Neural cell (in vitro differentiated cells): ENCODE measurements at regions not wholly inside any gene's neighbourhood (a gene's known extent, or its start where the extent isn't known, plus 50 kb on each side); places are given as distances from the start of the nearest gene placed in this dataset.

ENCODE experiments used
- H2AFZ ChIP-seq: fragments of 200-600, 300-800 bp; sonication (generic), shearing (Covaris generic); 2 replicates; pipeline ENCODE4 v1.6.0; 2014; ENCODE audit warnings: low read depth, mild to moderate bottlenecking, antibody characterized with exemption, low read length, moderate library complexity
- H3F3A ChIP-seq: fragments of 200-600 bp; shearing (Covaris generic); 2 replicates; pipeline ENCODE4 v1.6.1; 2016; ENCODE audit warnings: mild to moderate bottlenecking, moderate library complexity, mixed read lengths, antibody characterized with exemption, low read length; ENCODE audit not compliant: insufficient read depth, poor library complexity, severe bottlenecking
- H3K27ac ChIP-seq: fragments of 200-600, 300-800 bp; sonication (generic), shearing (Covaris generic); 2 replicates; pipeline ENCODE4 v1.5.1; 2014; ENCODE audit warnings: mild to moderate bottlenecking, low read length, moderate library complexity
- H3K27me3 ChIP-seq: fragments of 300-800, 200-600 bp; sonication (generic), shearing (Covaris generic); 2 replicates; pipeline ENCODE4 v1.6.0; 2014; ENCODE audit warnings: mild to moderate bottlenecking, low read depth, low read length, moderate library complexity; ENCODE audit not compliant: insufficient read depth
- H3K36me3 ChIP-seq: fragments of 300-800, 200-600 bp; sonication (generic), shearing (Covaris generic); 2 replicates; pipeline ENCODE4 v1.5.1; 2014; ENCODE audit warnings: mild to moderate bottlenecking, antibody characterized with exemption, low read length, moderate library complexity; ENCODE audit not compliant: insufficient read depth
- H3K4me2 ChIP-seq: fragments of 300-800, 200-600 bp; sonication (generic), shearing (Covaris generic); 2 replicates; pipeline ENCODE4 v1.6.0; 2014; ENCODE audit warnings: mild to moderate bottlenecking, low read length
- H3K4me3 ChIP-seq: fragments of 300-800, 200-600 bp; sonication (generic), shearing (Covaris generic); 2 replicates; pipeline ENCODE4 v1.5.1; 2014; ENCODE audit warnings: mild to moderate bottlenecking, low read length, moderate library complexity
- H3K79me2 ChIP-seq: fragments of 200-600 bp; shearing (Covaris generic); replicated peaks from 2 replicates; pipeline ENCODE4 v1.6.0; 2014; ENCODE audit warnings: mild to moderate bottlenecking, low read length, moderate library complexity; ENCODE audit not compliant: insufficient read depth
- H3K9ac ChIP-seq: fragments of 300-800, 200-600 bp; sonication (generic), shearing (Covaris generic); 2 replicates; pipeline ENCODE4 v1.6.1; 2016; ENCODE audit warnings: mild to moderate bottlenecking, low read length, mixed read lengths
- H3K9me2 ChIP-seq: fragments of 200-600 bp; shearing (Covaris generic); 2 replicates; pipeline ENCODE4 v1.6.1; 2016; ENCODE audit warnings: mild to moderate bottlenecking, low read length, mixed read lengths; ENCODE audit not compliant: insufficient read depth
- H3K9me3 ChIP-seq: fragments of 200-600, 300-800 bp; sonication (generic), shearing (Covaris generic); 2 replicates; pipeline ENCODE4 v1.6.1; 2016; ENCODE audit warnings: mild to moderate bottlenecking, mixed run types, low read length, moderate library complexity, mixed read lengths
- H4K20me1 ChIP-seq: fragments of 200-600 bp; shearing (Covaris generic); 2 replicates; pipeline ENCODE4 v1.6.1; 2016; ENCODE audit warnings: mild to moderate bottlenecking, mixed run types; ENCODE audit not compliant: insufficient read depth
- CTCF ChIP-seq: fragments of 450-650 bp; IDR thresholded peaks from 2 replicates; pipeline ENCODE4 v1.5.1; 2014; ENCODE audit warnings: antibody characterized with exemption, mild to moderate bottlenecking, moderate library complexity; ENCODE audit not compliant: poor library complexity, severe bottlenecking
- EP300 ChIP-seq: fragments of 450-650 bp; conservative IDR thresholded peaks from 2 replicates; pipeline ENCODE4 v1.6.1; 2014; ENCODE audit warnings: antibody characterized with exemption, mild to moderate bottlenecking, moderate library complexity; ENCODE audit not compliant: poor library complexity, severe bottlenecking
- EZH2 ChIP-seq: fragments of 200-600, 300-800 bp; shearing (Covaris generic), sonication (generic); IDR thresholded peaks from 2 replicates; pipeline ENCODE4 v1.6.1; 2014; ENCODE audit warnings: antibody characterized with exemption, low read length, borderline replicate concordance, mild to moderate bottlenecking; ENCODE audit not compliant: insufficient read depth, poor library complexity, severe bottlenecking
- MXI1 ChIP-seq: fragments of 450-650 bp; conservative IDR thresholded peaks from 2 replicates; pipeline ENCODE4 v1.6.1; 2014; ENCODE audit warnings: antibody characterized with exemption, mild to moderate bottlenecking; ENCODE audit not compliant: poor library complexity, severe bottlenecking
- POLR2AphosphoS5 ChIP-seq: IDR thresholded peaks from 2 replicates; pipeline ENCODE4 v1.6.1; 2012
- RAD21 ChIP-seq: fragments of 450-650 bp; conservative IDR thresholded peaks from 2 replicates; pipeline ENCODE4 v1.6.1; 2014; ENCODE audit warnings: antibody characterized with exemption, mild to moderate bottlenecking, moderate library complexity
- REST ChIP-seq: IDR thresholded peaks from 2 replicates; pipeline ENCODE4 v1.6.1; 2012; ENCODE audit warnings: borderline replicate concordance
- SMC3 ChIP-seq: fragments of 450-650 bp; conservative IDR thresholded peaks from 2 replicates; pipeline ENCODE4 v1.6.1; 2014; ENCODE audit warnings: antibody characterized with exemption, mild to moderate bottlenecking, moderate library complexity; ENCODE audit not compliant: poor library complexity
- TAF1 ChIP-seq: IDR thresholded peaks from 2 replicates; pipeline ENCODE4 v1.6.1; 2012; ENCODE audit warnings: low read depth

- H3K36me3 ChIP-seq: no peaks in the 10 kb centered on the region
Measured at GRCh38 chr10:130466271-130466997, 330.2 kb downstream of the GLRX3 start.

GRCh38 chr10:130470286-130470685 is 334.1 kb downstream of the GLRX3 start:
- Histone ChIP-seq H3K9me3 (no peaks in the 10 kb centered on the region), H3K79me2 (no peaks in the 10 kb centered on the region), H3K27ac (no peak overlapping the region), H3F3A (no peaks in the 10 kb centered on the region), H4K20me1 (no peaks in the 10 kb centered on the region), H3K27me3 (no peaks in the 10 kb centered on the region), H3K4me3 (no peak overlapping the region), H3K4me2 (no peak overlapping the region), H2AFZ (no peak overlapping the region), H3K36me3 (no peaks in the 10 kb centered on the region), H3K9ac (no peak overlapping the region), H3K9me2 (no peaks in the 10 kb centered on the region)
- TF ChIP-seq TAF1 (no peak), MXI1 (no peak), CTCF (no peak), EZH2 (no peak), SMC3 (no peak), REST (no peak), RAD21 (no peak), EP300 (no peak), POLR2AphosphoS5 (no peak)

More at GRCh38 chr10:130466271-130466997, 330.2 kb downstream of the GLRX3 start:
- Histone ChIP-seq H3F3A (no peaks in the 10 kb centered on the region), H3K79me2 (no peaks in the 10 kb centered on the region), H3K27me3 (no peaks in the 10 kb centered on the region), H2AFZ (no peak overlapping the region), H3K9me2 (no peaks in the 10 kb centered on the region), H3K9ac (no peak overlapping the region), H4K20me1 (no peaks in the 10 kb centered on the region), H3K9me3 (no peaks in the 10 kb centered on the region), H3K27ac (no peak overlapping the region), H3K4me2 (no peak overlapping the region), H3K4me3 (no peak overlapping the region)
- TF ChIP-seq SMC3: no peak
